ENCODE measurements at regions not wholly inside any gene's neighbourhood (a gene's known extent, or its start where the extent isn't known, plus 50 kb on each side); places are given as distances from the start of the nearest gene placed in this dataset.
A peak's percentile ranks its signal among the peaks of the same experiment; 100 is the strongest.

DNA sequence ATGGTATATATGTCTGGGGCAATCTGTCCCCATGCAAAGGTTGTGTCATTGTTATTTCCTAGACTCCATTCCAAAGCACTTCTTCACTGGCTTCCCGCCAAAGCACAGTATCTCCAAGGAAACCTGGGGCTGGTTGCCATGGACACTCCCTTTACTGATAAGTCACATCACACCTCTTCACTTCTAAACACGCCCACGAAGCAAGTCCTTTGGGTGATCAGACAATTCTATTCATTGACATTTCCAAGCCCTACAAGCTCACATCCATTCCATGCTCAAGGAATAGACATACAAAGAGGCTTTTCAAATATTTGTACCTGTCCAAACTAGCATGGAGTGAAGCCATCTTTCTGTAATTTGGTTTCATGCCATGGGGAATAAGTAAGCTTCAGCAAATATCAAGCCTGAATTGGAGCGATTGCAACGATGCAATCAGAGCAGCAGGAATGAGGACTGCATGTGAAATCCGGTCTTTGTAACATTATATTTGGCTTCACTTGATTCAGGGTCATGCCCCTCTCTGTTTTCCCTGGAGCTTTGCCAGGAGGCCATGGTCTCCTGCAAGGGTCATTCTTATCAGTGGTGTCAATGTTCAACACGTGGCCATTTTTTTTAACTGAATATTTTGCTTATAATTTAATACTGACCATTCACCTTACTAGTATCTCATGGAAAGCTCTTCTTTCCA lies 201.6 kb upstream of the TMC3 start:
- no peaks in the 10 kb centered on the region for H3K9me3 ChIP-seq (replicated peaks; ENCODE audit: control insufficient read depth, insufficient read depth, low read depth, low read length)
- no peaks in the 10 kb centered on the region for H3K79me2 ChIP-seq (ENCODE audit: control insufficient read depth, insufficient read depth, low read length)
- no peaks in the 10 kb centered on the region for H4K20me1 ChIP-seq (replicated peaks; ENCODE audit: control insufficient read depth, insufficient read depth, low read length)
- no peak overlapping the region for H3K27ac ChIP-seq (ENCODE audit: extremely low read depth, low read depth, low read length)
- no peaks in the 10 kb centered on the region for H3K27me3 ChIP-seq (ENCODE audit: control insufficient read depth in 2 of 2, insufficient read depth in 2 of 2, low read length in 2 of 2)
- no peak overlapping the region for H3K4me2 ChIP-seq (ENCODE audit: insufficient read depth, low read length)
- FAIRE-seq (no peak), DNase-seq (ENCODE audit: extremely low read depth in 1 of 4, low spot score in 3 of 4) (peak; percentile 8 to 46 (median 21)), ATAC-seq (no peak)
- no peak overlapping the region for H2AFZ ChIP-seq (ENCODE audit: low read depth, low read length)
- 2% methylated on average over 7 of the region's 7 CpGs for WGBS (ENCODE audit: insufficient coverage, low coverage, missing lambda C conversion rate)
- H3K36me3 ChIP-seq (ENCODE audit: control insufficient read depth, insufficient read depth, low read length), result no peaks in the 10 kb centered on the region
- ChIA-PET CTCF (ENCODE audit: low intra/inter-chr PET ratio) (no interaction called here), POLR2A (no interaction called here)
- no peak overlapping the region for H3K4me3 ChIP-seq
- H3K9ac ChIP-seq (ENCODE audit: insufficient read depth in 1 of 2, low read depth in 2 of 2, low read length in 2 of 2), result no peak overlapping the region
- H3K9me1 ChIP-seq (ENCODE audit: control insufficient read depth, insufficient read depth, low read length), result no peaks in the 10 kb centered on the region
- in situ Hi-C loops (cut with MboI), result no loop called here
- no peaks in the 10 kb centered on the region for H3K4me1 ChIP-seq (replicated peaks in 1 of 2; ENCODE audit: control insufficient read depth in 2 of 2, insufficient read depth in 2 of 2, low read length in 2 of 2)
- intact Hi-C loops (cut with micrococcal nuclease), result no loop called here
- no TSS peak for BruUV-seq (replicated peaks)
- TF ChIP-seq, protein P1, sequence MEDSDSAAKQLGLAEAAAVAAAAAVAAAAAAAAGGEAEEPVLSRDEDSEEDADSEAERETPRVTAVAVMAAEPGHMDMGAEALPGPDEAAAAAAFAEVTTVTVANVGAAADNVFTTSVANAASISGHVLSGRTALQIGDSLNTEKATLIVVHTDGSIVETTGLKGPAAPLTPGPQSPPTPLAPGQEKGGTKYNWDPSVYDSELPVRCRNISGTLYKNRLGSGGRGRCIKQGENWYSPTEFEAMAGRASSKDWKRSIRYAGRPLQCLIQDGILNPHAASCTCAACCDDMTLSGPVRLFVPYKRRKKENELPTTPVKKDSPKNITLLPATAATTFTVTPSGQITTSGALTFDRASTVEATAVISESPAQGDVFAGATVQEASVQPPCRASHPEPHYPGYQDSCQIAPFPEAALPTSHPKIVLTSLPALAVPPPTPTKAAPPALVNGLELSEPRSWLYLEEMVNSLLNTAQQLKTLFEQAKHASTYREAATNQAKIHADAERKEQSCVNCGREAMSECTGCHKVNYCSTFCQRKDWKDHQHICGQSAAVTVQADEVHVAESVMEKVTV (CRISPR knock-in tag; IDR thresholded peaks at IDR 0.05), result no peak
- TF ChIP-seq ZNF3 (CRISPR knock-in tag; IDR thresholded peaks at IDR 0.05), result no peak
- peak; percentile 94 for TF ChIP-seq MYNN (IDR thresholded peaks at IDR 0.05)
- peak; percentile 77; the same call in 1 of the 2 replicates for TF ChIP-seq MYNN (CRISPR knock-in tag; IDR thresholded peaks at IDR 0.05)
- TF ChIP-seq LARP7 (IDR thresholded peaks at IDR 0.05), result no peak
- TF ChIP-seq ZSCAN29 (IDR thresholded peaks at IDR 0.05), result no peak
- TF ChIP-seq NBN (IDR thresholded peaks at IDR 0.05; ENCODE audit: low read depth), result no peak
- no peak for TF ChIP-seq HNRNPH1 (optimal IDR thresholded peaks at IDR 0.05; ENCODE audit: low read depth, low read length)
- TF ChIP-seq MXI1 (IDR thresholded peaks at IDR 0.05; ENCODE audit: low read depth, low read length), result 0 out of 2 replicates have a peak, but pooled peaks have one; percentile 42
- no peak for TF ChIP-seq GTF2F1 (IDR thresholded peaks at IDR 0.05; ENCODE audit: low read depth, low read length)
- no peak for TF ChIP-seq SRF (CRISPR knock-in tag; IDR thresholded peaks at IDR 0.05)
- TF ChIP-seq ESRRA (IDR thresholded peaks at IDR 0.05; ENCODE audit: borderline replicate concordance, low read depth), result no peak
- no peak for TF ChIP-seq ZBTB17 (CRISPR knock-in tag; IDR thresholded peaks at IDR 0.05)
- TF ChIP-seq EGR1 (conservative IDR thresholded peaks at IDR 0.05), result no peak
- no peak for TF ChIP-seq BCL6 (CRISPR knock-in tag; IDR thresholded peaks at IDR 0.05)
- TF ChIP-seq, protein P2, sequence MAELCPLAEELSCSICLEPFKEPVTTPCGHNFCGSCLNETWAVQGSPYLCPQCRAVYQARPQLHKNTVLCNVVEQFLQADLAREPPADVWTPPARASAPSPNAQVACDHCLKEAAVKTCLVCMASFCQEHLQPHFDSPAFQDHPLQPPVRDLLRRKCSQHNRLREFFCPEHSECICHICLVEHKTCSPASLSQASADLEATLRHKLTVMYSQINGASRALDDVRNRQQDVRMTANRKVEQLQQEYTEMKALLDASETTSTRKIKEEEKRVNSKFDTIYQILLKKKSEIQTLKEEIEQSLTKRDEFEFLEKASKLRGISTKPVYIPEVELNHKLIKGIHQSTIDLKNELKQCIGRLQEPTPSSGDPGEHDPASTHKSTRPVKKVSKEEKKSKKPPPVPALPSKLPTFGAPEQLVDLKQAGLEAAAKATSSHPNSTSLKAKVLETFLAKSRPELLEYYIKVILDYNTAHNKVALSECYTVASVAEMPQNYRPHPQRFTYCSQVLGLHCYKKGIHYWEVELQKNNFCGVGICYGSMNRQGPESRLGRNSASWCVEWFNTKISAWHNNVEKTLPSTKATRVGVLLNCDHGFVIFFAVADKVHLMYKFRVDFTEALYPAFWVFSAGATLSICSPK (IDR thresholded peaks at IDR 0.05; ENCODE audit: borderline replicate concordance), result no peak
- TF ChIP-seq C11orf30 (IDR thresholded peaks at IDR 0.05; ENCODE audit: low read depth), result no peak
- TF ChIP-seq KAT7 (CRISPR knock-in tag; IDR thresholded peaks at IDR 0.05; ENCODE audit: borderline replicate concordance), result no peak
- TF ChIP-seq ZNF75A (CRISPR knock-in tag; IDR thresholded peaks at IDR 0.05), result no peak
- TF ChIP-seq HDGF (IDR thresholded peaks at IDR 0.05), result no peak
- no peak for TF ChIP-seq CBX8 (IDR thresholded peaks at IDR 0.05; ENCODE audit: borderline replicate concordance, extremely low read depth, low read depth, low read length, poor library complexity, severe bottlenecking)
- 0 out of 2 replicates have a peak, but pooled peaks have one; percentile 37 for TF ChIP-seq BMI1 (IDR thresholded peaks at IDR 0.05; ENCODE audit: low read length)
- 0 out of 4 replicates have a peak, but pooled peaks of 1 of the 2 experiments have one; percentile 36 for TF ChIP-seq RCOR1 (IDR thresholded peaks at IDR 0.05; ENCODE audit: borderline replicate concordance in 1 of 2, low read depth in 2 of 2, low read length in 2 of 2)
- TF ChIP-seq STAT5B (CRISPR knock-in tag; IDR thresholded peaks at IDR 0.05), result no peak
